ENCODE measurements at regions not wholly inside any gene's neighbourhood (a gene's known extent, or its start where the extent isn't known, plus 50 kb on each side); places are given as distances from the start of the nearest gene placed in this dataset.

DNA sequence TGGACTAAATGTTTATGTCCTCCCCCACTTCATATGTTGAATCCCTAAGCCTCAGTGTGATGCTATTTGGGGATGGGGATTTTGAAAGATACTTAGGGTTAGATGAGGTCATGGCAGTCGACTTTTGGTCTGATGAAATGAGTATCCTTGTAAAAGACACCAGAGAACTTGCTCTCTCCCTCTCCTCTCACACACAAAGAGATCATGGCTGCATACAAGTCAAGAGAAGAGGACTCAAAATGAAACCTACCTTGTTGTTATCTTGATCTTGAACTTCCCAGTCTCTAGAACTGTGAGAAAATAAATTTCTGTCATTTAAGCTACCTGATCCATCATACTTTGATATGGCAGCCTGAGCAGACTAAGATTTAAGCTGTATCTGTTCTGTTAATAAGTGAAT lies 144.0 kb upstream of the HAPLN1 start:
- TF ChIP-seq GATA2 (IDR thresholded peaks at IDR 0.05; ENCODE audit: low read depth, low read length) (no peak), GATA3 (IDR thresholded peaks at IDR 0.05; ENCODE audit: low read depth, low read length) (no peak)
